Gastrocnemius medialis (tissue), 4 donors: ENCODE measurements at regions not wholly inside any gene's neighbourhood (a gene's known extent, or its start where the extent isn't known, plus 50 kb on each side); places are given as distances from the start of the nearest gene placed in this dataset.

ENCODE experiments used
- CTCF ChIP-seq, 5 experiments: fragments of 450-650 bp in 3 of 5; fragments of 200-600 bp in 2 of 5; sonication (generic) in 2 of 5; IDR thresholded peaks in 4 of 5; conservative IDR thresholded peaks in 1 of 5; 1 replicate in 4 of 5; 2 replicates in 1 of 5; pipeline ENCODE4 v1.5.1; 2016 to 2019; ENCODE audit warnings: antibody characterized with exemption in 5 of 5, mild to moderate bottlenecking in 3 of 5, moderate library complexity in 3 of 5
- POLR2A ChIP-seq, 2 donors: fragments of 450-650 bp; IDR thresholded peaks; one replicate each; pipeline ENCODE4 v1.6.1; 2017; ENCODE audit warnings: antibody characterized with exemption in 2 of 2, mild to moderate bottlenecking in 2 of 2, moderate library complexity in 2 of 2

GRCh38 chr5:135670588-135670987 is 91.8 kb upstream of the CXCL14 start:
- no peak for TF ChIP-seq POLR2A (IDR thresholded peaks at IDR 0.05)
- TF ChIP-seq CTCF (IDR thresholded peaks at IDR 0.05 in 4 of 5, conservative IDR thresholded peaks at IDR 0.05 in 1 of 5), result no peak
